Stimulated activated naive CD8-positive, alpha-beta T cell treated with anti-CD3 and anti-CD28 coated beads, Interleukin-15, amount 100 ng/mL, for 72 hours (primary cell): ENCODE measurements at regions not wholly inside any gene's neighbourhood (a gene's known extent, or its start where the extent isn't known, plus 50 kb on each side); places are given as distances from the start of the nearest gene placed in this dataset.

ENCODE experiments used
- ATAC-seq: fragments of 150-1000 bp; cut with Tn5 transposase; 2 replicates; pipeline ENCODE4 v1.10.0; 2021; ENCODE audit warnings: mild to moderate bottlenecking, moderate library complexity
- DNase-seq, 2 donors: peaks; one replicate each; pipeline ENCODE4 v3.0.0; 2021 to 2022
- H3K27ac Mint-ChIP-seq, 2 donors: one replicate each; pipeline ENCODE4 v1.8.0; 2022; ENCODE audit warnings: mild to moderate bottlenecking in 2 of 2, mixed read lengths in 2 of 2, moderate library complexity in 2 of 2
- H3K27me3 Mint-ChIP-seq: one replicate; pipeline ENCODE4 v1.8.0; 2022; ENCODE audit warnings: mixed read lengths
- H3K4me1 Mint-ChIP-seq: one replicate; pipeline ENCODE4 v1.8.0; 2022; ENCODE audit warnings: mild to moderate bottlenecking, mixed read lengths
- H3K4me3 Mint-ChIP-seq, 2 donors: one replicate each; pipeline ENCODE4 v1.8.0; 2022; ENCODE audit warnings: mild to moderate bottlenecking in 2 of 2, mixed read lengths in 2 of 2, moderate library complexity in 1 of 2
- H3K9me3 Mint-ChIP-seq, 2 donors: one replicate each; pipeline ENCODE4 v1.8.0; 2022; ENCODE audit warnings: mixed read lengths in 2 of 2

- no peak for DNase-seq
- Mint-ChIP-seq H3K4me3 (no peak overlapping the region), H3K4me1 (peaks cover 12% of the 10 kb centered on the region), H3K27me3 (peaks cover 7% of the 10 kb centered on the region), H3K9me3 (peaks cover 0 to 9% of the 10 kb centered on the region in 2 donors), H3K27ac (no peak overlapping the region)
- no peak for ATAC-seq
These were observed 68.6 kb downstream of the RGS12 start for GRCh38 chr4:3361406-3361805.

- peaks cover 12% of the 10 kb centered on the region for H3K4me1 Mint-ChIP-seq
- H3K27me3 Mint-ChIP-seq: peaks cover 7% of the 10 kb centered on the region
- no peak overlapping the region for H3K27ac Mint-ChIP-seq
- H3K9me3 Mint-ChIP-seq: peaks cover 0 to 9% of the 10 kb centered on the region in 2 donors
- DNase-seq (no peak), ATAC-seq (no peak)
- no peak overlapping the region for H3K4me3 Mint-ChIP-seq
These were observed 69.1 kb downstream of the RGS12 start for GRCh38 chr4:3361896-3362295.

GRCh38 chr4:3362431-3363287 is 69.8 kb downstream of the RGS12 start:
- no peak for ATAC-seq
- no peak for DNase-seq
- H3K9me3 Mint-ChIP-seq: peaks cover 0 to 1% of the 10 kb centered on the region in 2 donors
- H3K27ac Mint-ChIP-seq: no peak overlapping the region
- H3K4me3 Mint-ChIP-seq: no peak overlapping the region
- H3K4me1 Mint-ChIP-seq: peaks cover 12% of the 10 kb centered on the region
- peaks cover 7% of the 10 kb centered on the region for H3K27me3 Mint-ChIP-seq

GRCh38 chr4:3363411-3364141 is 70.8 kb downstream of the RGS12 start:
- Mint-ChIP-seq H3K27me3 (peaks cover 15% of the 10 kb centered on the region), H3K4me3 (no peak overlapping the region), H3K9me3 (no peaks in the 10 kb centered on the region), H3K27ac (peak overlapping the region in 1 of 2 donors; percentile 20), H3K4me1 (peaks cover 21% of the 10 kb centered on the region)
- DNase-seq (no peak), ATAC-seq (no peak)

- peaks cover 21% of the 10 kb centered on the region for H3K27me3 Mint-ChIP-seq
- no peaks in the 10 kb centered on the region for H3K9me3 Mint-ChIP-seq
- no peak overlapping the region for H3K27ac Mint-ChIP-seq
- ATAC-seq (no peak), DNase-seq (no peak)
- H3K4me1 Mint-ChIP-seq: peaks cover 27% of the 10 kb centered on the region
- no peak overlapping the region for H3K4me3 Mint-ChIP-seq
These were observed 71.4 kb downstream of the RGS12 start for GRCh38 chr4:3364199-3364598.

- H3K4me3 Mint-ChIP-seq: no peak overlapping the region
- peaks cover 33% of the 10 kb centered on the region for H3K4me1 Mint-ChIP-seq
- H3K9me3 Mint-ChIP-seq: no peaks in the 10 kb centered on the region
- ATAC-seq (no peak), DNase-seq (no peak)
- H3K27me3 Mint-ChIP-seq: peaks cover 27% of the 10 kb centered on the region
- H3K27ac Mint-ChIP-seq: no peak overlapping the region
These were observed 72.0 kb downstream of the RGS12 start for GRCh38 chr4:3364634-3365314.

GRCh38 chr4:3365326-3365725 is 72.5 kb downstream of the RGS12 start:
- Mint-ChIP-seq H3K27me3 (peaks cover 33% of the 10 kb centered on the region), H3K4me3 (no peak overlapping the region), H3K9me3 (no peaks in the 10 kb centered on the region), H3K27ac (no peak overlapping the region), H3K4me1 (peaks cover 34% of the 10 kb centered on the region)
- ATAC-seq (no peak), DNase-seq (no peak)

GRCh38 chr4:3365871-3366842 is 73.3 kb downstream of the RGS12 start:
- DNase-seq (no peak), ATAC-seq (no peak)
- peaks cover 41% of the 10 kb centered on the region for H3K27me3 Mint-ChIP-seq
- H3K9me3 Mint-ChIP-seq: no peaks in the 10 kb centered on the region
- no peak overlapping the region for H3K27ac Mint-ChIP-seq
- H3K4me1 Mint-ChIP-seq: peaks cover 37% of the 10 kb centered on the region
- H3K4me3 Mint-ChIP-seq: no peak overlapping the region

GRCh38 chr4:3366893-3367775 is 74.3 kb downstream of the RGS12 start:
- no peak for ATAC-seq

GRCh38 chr4:3367866-3368265 is 73.9 kb upstream of the HGFAC start:
- Mint-ChIP-seq H3K27me3 (peaks cover 51% of the 10 kb centered on the region), H3K27ac (peak overlapping the region in 1 of 2 donors; percentile 77), H3K4me3 (peak overlapping the region in 1 of 2 donors; percentile 30), H3K4me1 (peaks cover 46% of the 10 kb centered on the region), H3K9me3 (no peaks in the 10 kb centered on the region)
- ATAC-seq (no peak), DNase-seq (no peak)

More at GRCh38 chr4:3366893-3367775, 74.3 kb downstream of the RGS12 start:
- peaks cover 42% of the 10 kb centered on the region for H3K4me1 Mint-ChIP-seq
- H3K9me3 Mint-ChIP-seq: no peaks in the 10 kb centered on the region
- H3K27me3 Mint-ChIP-seq: peaks cover 43% of the 10 kb centered on the region
- DNase-seq: no peak
- no peak overlapping the region for H3K4me3 Mint-ChIP-seq
- no peak overlapping the region for H3K27ac Mint-ChIP-seq

- DNase-seq: no peak
- Mint-ChIP-seq H3K9me3 (no peaks in the 10 kb centered on the region), H3K27ac (peak overlapping the region in 1 of 2 donors; percentile 77), H3K4me3 (peak overlapping the region in 1 of 2 donors; percentile 30), H3K4me1 (peaks cover 50% of the 10 kb centered on the region), H3K27me3 (peaks cover 55% of the 10 kb centered on the region)
- ATAC-seq: peak; percentile 21
These were observed 73.4 kb upstream of the HGFAC start for GRCh38 chr4:3368334-3368733.

- DNase-seq (no peak), ATAC-seq (peak; percentile 27)
- H3K27ac Mint-ChIP-seq: peak overlapping the region; percentile 46 to 81
- peak overlapping the region; percentile 65 to 81 for H3K4me3 Mint-ChIP-seq
- peaks cover 55% of the 10 kb centered on the region for H3K4me1 Mint-ChIP-seq
- H3K9me3 Mint-ChIP-seq: no peaks in the 10 kb centered on the region
- H3K27me3 Mint-ChIP-seq: peaks cover 63% of the 10 kb centered on the region
These were observed 72.7 kb upstream of the HGFAC start for GRCh38 chr4:3368841-3369760.
